ENCODE measurements at regions not wholly inside any gene's neighbourhood (a gene's known extent, or its start where the extent isn't known, plus 50 kb on each side); places are given as distances from the start of the nearest gene placed in this dataset.
A peak's percentile ranks its signal among the peaks of the same experiment; 100 is the strongest.

GRCh38 chr1:102715150-102715549 lies 393.2 kb downstream of the COL11A1 start:
- no peaks in the 10 kb centered on the region for H3K36me3 ChIP-seq (replicated peaks; ENCODE audit: insufficient read depth, low read length)
- H3K9me2 ChIP-seq (replicated peaks; ENCODE audit: insufficient read depth, low read length): no peaks in the 10 kb centered on the region
- DNase-seq: no peak
- H3K4me1 ChIP-seq (ENCODE audit: low read length): no peaks in the 10 kb centered on the region
- no peaks in the 10 kb centered on the region for H3K79me2 ChIP-seq (ENCODE audit: low read length)
- TF ChIP-seq, protein P1, sequence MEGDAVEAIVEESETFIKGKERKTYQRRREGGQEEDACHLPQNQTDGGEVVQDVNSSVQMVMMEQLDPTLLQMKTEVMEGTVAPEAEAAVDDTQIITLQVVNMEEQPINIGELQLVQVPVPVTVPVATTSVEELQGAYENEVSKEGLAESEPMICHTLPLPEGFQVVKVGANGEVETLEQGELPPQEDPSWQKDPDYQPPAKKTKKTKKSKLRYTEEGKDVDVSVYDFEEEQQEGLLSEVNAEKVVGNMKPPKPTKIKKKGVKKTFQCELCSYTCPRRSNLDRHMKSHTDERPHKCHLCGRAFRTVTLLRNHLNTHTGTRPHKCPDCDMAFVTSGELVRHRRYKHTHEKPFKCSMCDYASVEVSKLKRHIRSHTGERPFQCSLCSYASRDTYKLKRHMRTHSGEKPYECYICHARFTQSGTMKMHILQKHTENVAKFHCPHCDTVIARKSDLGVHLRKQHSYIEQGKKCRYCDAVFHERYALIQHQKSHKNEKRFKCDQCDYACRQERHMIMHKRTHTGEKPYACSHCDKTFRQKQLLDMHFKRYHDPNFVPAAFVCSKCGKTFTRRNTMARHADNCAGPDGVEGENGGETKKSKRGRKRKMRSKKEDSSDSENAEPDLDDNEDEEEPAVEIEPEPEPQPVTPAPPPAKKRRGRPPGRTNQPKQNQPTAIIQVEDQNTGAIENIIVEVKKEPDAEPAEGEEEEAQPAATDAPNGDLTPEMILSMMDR (IDR thresholded peaks at IDR 0.05; ENCODE audit: low read length): no peak
- TF ChIP-seq EZH2 (optimal IDR thresholded peaks at IDR 0.05; ENCODE audit: low read depth, low read length) (no peak), EZH2phosphoT487 (IDR thresholded peaks at IDR 0.05; ENCODE audit: low read length) (no peak)
- no peak overlapping the region for H2AFZ ChIP-seq (ENCODE audit: low read length)
- H3F3A ChIP-seq (ENCODE audit: insufficient read depth, low read length): no peaks in the 10 kb centered on the region
- H3K4me2 ChIP-seq (ENCODE audit: low read depth, low read length): peak overlapping the region; percentile 4; the same call in 1 of the 2 replicates
- H3K9ac ChIP-seq (ENCODE audit: low read length): no peak overlapping the region
- no peaks in the 10 kb centered on the region for H4K20me1 ChIP-seq (ENCODE audit: insufficient read depth, low read length)
- no peaks in the 10 kb centered on the region for H3K9me3 ChIP-seq (replicated peaks; ENCODE audit: insufficient read depth, low read length)
- no peak overlapping the region for H3K4me3 ChIP-seq (ENCODE audit: low read length)
- no peaks in the 10 kb centered on the region for H3K27me3 ChIP-seq (replicated peaks; ENCODE audit: insufficient read depth, low read length)
- no peak overlapping the region for H3K27ac ChIP-seq (ENCODE audit: low read length)

- Histone ChIP-seq H3K9me2 (replicated peaks; ENCODE audit: insufficient read depth, low read length) (no peaks in the 10 kb centered on the region), H3K4me3 (ENCODE audit: low read length) (no peak overlapping the region), H3K9ac (ENCODE audit: low read length) (no peak overlapping the region), H3K36me3 (replicated peaks; ENCODE audit: insufficient read depth, low read length) (no peaks in the 10 kb centered on the region), H3K4me1 (ENCODE audit: low read length) (no peaks in the 10 kb centered on the region), H3F3A (ENCODE audit: insufficient read depth, low read length) (no peaks in the 10 kb centered on the region), H3K79me2 (ENCODE audit: low read length) (no peaks in the 10 kb centered on the region), H3K9me3 (replicated peaks; ENCODE audit: insufficient read depth, low read length) (no peaks in the 10 kb centered on the region), H3K4me2 (ENCODE audit: low read depth, low read length) (no peak overlapping the region), H3K27me3 (replicated peaks; ENCODE audit: insufficient read depth, low read length) (no peaks in the 10 kb centered on the region), H3K27ac (ENCODE audit: low read length) (no peak overlapping the region), H4K20me1 (ENCODE audit: insufficient read depth, low read length) (no peaks in the 10 kb centered on the region), H2AFZ (ENCODE audit: low read length) (no peak overlapping the region)
- no peak for DNase-seq
- no peak for TF ChIP-seq EZH2phosphoT487 (IDR thresholded peaks at IDR 0.05; ENCODE audit: low read length)
- TF ChIP-seq, protein P1 (IDR thresholded peaks at IDR 0.05; ENCODE audit: low read length): no peak
- no peak for TF ChIP-seq EZH2 (optimal IDR thresholded peaks at IDR 0.05; ENCODE audit: low read depth, low read length)
These were observed 408.8 kb downstream of the COL11A1 start for GRCh38 chr1:102699524-102699923.

DNA sequence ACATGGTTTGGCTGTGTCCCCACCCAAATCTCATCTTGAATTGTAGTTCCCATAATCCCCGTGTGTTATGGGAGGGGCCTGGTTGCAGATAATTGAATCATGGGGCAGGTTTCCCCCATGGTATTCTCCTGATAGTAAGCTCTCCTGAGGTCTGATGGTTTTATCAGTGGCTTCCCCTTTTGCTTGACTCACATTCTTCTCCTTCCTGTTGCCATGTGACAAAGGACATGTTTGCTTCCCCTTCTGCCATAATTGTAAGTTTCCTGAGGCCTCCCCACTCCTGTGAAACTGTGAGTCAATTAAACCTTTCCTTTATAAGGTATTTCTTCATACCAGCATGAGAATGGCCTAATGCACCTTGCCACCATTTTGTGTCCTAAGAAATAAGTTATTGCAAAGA lies 415.0 kb downstream of the COL11A1 start:
- Histone ChIP-seq H3K27me3 (replicated peaks; ENCODE audit: insufficient read depth, low read length) (no peaks in the 10 kb centered on the region), H4K20me1 (ENCODE audit: insufficient read depth, low read length) (no peaks in the 10 kb centered on the region), H3K36me3 (replicated peaks; ENCODE audit: insufficient read depth, low read length) (no peaks in the 10 kb centered on the region), H3K4me1 (ENCODE audit: low read length) (no peaks in the 10 kb centered on the region), H3K9ac (ENCODE audit: low read length) (no peak overlapping the region), H3K9me2 (replicated peaks; ENCODE audit: insufficient read depth, low read length) (no peaks in the 10 kb centered on the region), H2AFZ (ENCODE audit: low read length) (no peak overlapping the region), H3K27ac (ENCODE audit: low read length) (no peak overlapping the region), H3K9me3 (replicated peaks; ENCODE audit: insufficient read depth, low read length) (no peaks in the 10 kb centered on the region), H3K79me2 (ENCODE audit: low read length) (no peaks in the 10 kb centered on the region), H3K4me3 (ENCODE audit: low read length) (no peak overlapping the region), H3K4me2 (ENCODE audit: low read depth, low read length) (no peak overlapping the region), H3F3A (ENCODE audit: insufficient read depth, low read length) (no peaks in the 10 kb centered on the region)
- TF ChIP-seq, protein P1 (IDR thresholded peaks at IDR 0.05; ENCODE audit: low read length): no peak
- TF ChIP-seq EZH2 (optimal IDR thresholded peaks at IDR 0.05; ENCODE audit: low read depth, low read length): no peak
- TF ChIP-seq EZH2phosphoT487 (IDR thresholded peaks at IDR 0.05; ENCODE audit: low read length): no peak
- no peak for DNase-seq

Data from MM.1S (cell line).